CD14-positive monocyte (primary cell): ENCODE measurements at regions not wholly inside any gene's neighbourhood (a gene's known extent, or its start where the extent isn't known, plus 50 kb on each side); places are given as distances from the start of the nearest gene placed in this dataset.

ENCODE experiments used
- DNase-seq, 3 donors: peaks; one replicate each; pipeline ENCODE4 v3.0.0-alpha.2; 2011 to 2022
- H2AFZ ChIP-seq: 2 replicates; pipeline ENCODE4 v1.6.0; 2012; ENCODE audit warnings: mild to moderate bottlenecking, low read depth, low read length, inconsistent platforms; ENCODE audit not compliant: insufficient read depth, poor library complexity, severe bottlenecking
- H3K27ac ChIP-seq, 2 donors: 1 replicate in 1 of 2; 2 replicates in 1 of 2; pipeline ENCODE4 v1.5.1; 2012 to 2013; ENCODE audit warnings: low read length in 2 of 2, control low read depth in 1 of 2, inconsistent platforms in 1 of 2, low read depth in 1 of 2, mild to moderate bottlenecking in 1 of 2
- H3K27me3 ChIP-seq, 2 donors: one replicate each; pipeline versions ENCODE4 v1.6.0 to v1.6.1; 2011 to 2013; ENCODE audit warnings: low read length in 2 of 2; ENCODE audit not compliant: control insufficient read depth in 2 of 2, insufficient read depth in 2 of 2
- H3K36me3 ChIP-seq, 2 donors: replicated peaks in 1 of 2; 1 replicate in 1 of 2; 2 replicates in 1 of 2; pipeline versions ENCODE4 v1.5.1 to v1.6.1; 2012 to 2013; ENCODE audit warnings: low read length in 2 of 2, control low read depth in 1 of 2, inconsistent platforms in 1 of 2, mild to moderate bottlenecking in 1 of 2; ENCODE audit not compliant: insufficient read depth in 2 of 2, control insufficient read depth in 1 of 2
- H3K4me1 ChIP-seq, 2 donors: 1 replicate in 1 of 2; 2 replicates in 1 of 2; pipeline versions ENCODE4 v1.5.1 to v1.6.1; 2012 to 2013; ENCODE audit warnings: low read length in 2 of 2, control low read depth in 1 of 2, inconsistent platforms in 1 of 2, mild to moderate bottlenecking in 1 of 2, moderate library complexity in 1 of 2; ENCODE audit not compliant: insufficient read depth in 2 of 2, control insufficient read depth in 1 of 2
- H3K4me2 ChIP-seq: replicated peaks from 2 replicates; pipeline ENCODE3; 2012; ENCODE audit warnings: low read length, moderate library complexity, mild to moderate bottlenecking; ENCODE audit not compliant: poor library complexity, severe bottlenecking; ENCODE audit errors: extremely low read depth
- H3K4me3 ChIP-seq, 3 experiments: fragments of 200-600 bp in 1 of 3; sonication (generic) in 1 of 3; replicated peaks in 1 of 3; 1 replicate in 2 of 3; 2 replicates in 1 of 3; pipeline ENCODE4 v1.5.1; 2011 to 2013; ENCODE audit warnings: low read length in 3 of 3, mild to moderate bottlenecking in 3 of 3, control low read depth in 2 of 3, low read depth in 2 of 3, inconsistent platforms in 1 of 3, moderate library complexity in 1 of 3
- H3K79me2 ChIP-seq: 2 replicates; pipeline ENCODE4 v1.6.0; 2012; ENCODE audit warnings: mild to moderate bottlenecking, control low read depth, inconsistent platforms, low read length, moderate library complexity; ENCODE audit not compliant: insufficient read depth
- H3K9ac ChIP-seq: 2 replicates; pipeline ENCODE4 v1.6.0; 2017; ENCODE audit warnings: low read length, mild to moderate bottlenecking; ENCODE audit not compliant: insufficient read depth, poor library complexity, severe bottlenecking
- H3K9me3 ChIP-seq, 2 donors: replicated peaks in 1 of 2; 1 replicate in 1 of 2; 2 replicates in 1 of 2; pipeline versions ENCODE4 v1.5.1 to v1.6.1; 2012 to 2013; ENCODE audit warnings: low read length in 2 of 2, control low read depth in 1 of 2; ENCODE audit not compliant: control insufficient read depth in 1 of 2, insufficient read depth in 1 of 2
- H4K20me1 ChIP-seq: 2 replicates; pipeline ENCODE4 v1.6.0; 2012; ENCODE audit warnings: mild to moderate bottlenecking, low read length, control low read depth, moderate library complexity; ENCODE audit not compliant: insufficient read depth
- H3K27ac Mint-ChIP-seq, 7 donors: one replicate each; pipeline ENCODE4 v1.8.0; 2020; ENCODE audit warnings: mild to moderate bottlenecking in 7 of 7, mixed read lengths in 7 of 7, moderate library complexity in 6 of 7, inconsistent platforms in 2 of 7
- H3K27me3 Mint-ChIP-seq, 3 donors: one replicate each; pipeline ENCODE4 v1.8.0; 2021 to 2022; ENCODE audit warnings: low read depth in 3 of 3, mild to moderate bottlenecking in 3 of 3, mixed read lengths in 3 of 3, moderate library complexity in 3 of 3, inconsistent platforms in 1 of 3
- H3K36me3 Mint-ChIP-seq, 2 donors: one replicate each; pipeline ENCODE4 v1.8.0; 2020; ENCODE audit warnings: mixed read lengths in 2 of 2, inconsistent platforms in 1 of 2, mild to moderate bottlenecking in 1 of 2
- H3K4me1 Mint-ChIP-seq: one replicate; pipeline ENCODE4 v1.8.0; 2020; ENCODE audit warnings: mild to moderate bottlenecking, mixed read lengths
- H3K4me3 Mint-ChIP-seq, 2 donors: one replicate each; pipeline ENCODE4 v1.8.0; 2020; ENCODE audit warnings: mild to moderate bottlenecking in 2 of 2, mixed read lengths in 2 of 2, moderate library complexity in 1 of 2
- H3K9me3 Mint-ChIP-seq, 7 donors: one replicate each; pipeline ENCODE4 v1.8.0; 2020 to 2022; ENCODE audit warnings: mixed read lengths in 7 of 7, mild to moderate bottlenecking in 6 of 7, moderate library complexity in 6 of 7, inconsistent platforms in 2 of 7
- WGBS: methylation state at CpG from one replicate; pipeline ENCODE4 v1.1.5; 2013; ENCODE audit warnings: missing lambda C conversion rate; ENCODE audit not compliant: insufficient coverage; 5-methylcytosine and 5-hydroxymethylcytosine counted together
- intact Hi-C, 2 donors: fragments of 100-400 bp; cut with micrococcal nuclease; formaldehyde crosslinking; loops; one replicate each; pipeline versions ENCODE4 v1.15.0 to v1.15.1; 2023
- TF ChIP-seq, protein P1 (sequence below): fragments of 200-600 bp; IDR thresholded peaks from one replicate; pipeline ENCODE4 v1.8.0; 2022; ENCODE audit warnings: antibody characterized with exemption, mild to moderate bottlenecking

DNA sequence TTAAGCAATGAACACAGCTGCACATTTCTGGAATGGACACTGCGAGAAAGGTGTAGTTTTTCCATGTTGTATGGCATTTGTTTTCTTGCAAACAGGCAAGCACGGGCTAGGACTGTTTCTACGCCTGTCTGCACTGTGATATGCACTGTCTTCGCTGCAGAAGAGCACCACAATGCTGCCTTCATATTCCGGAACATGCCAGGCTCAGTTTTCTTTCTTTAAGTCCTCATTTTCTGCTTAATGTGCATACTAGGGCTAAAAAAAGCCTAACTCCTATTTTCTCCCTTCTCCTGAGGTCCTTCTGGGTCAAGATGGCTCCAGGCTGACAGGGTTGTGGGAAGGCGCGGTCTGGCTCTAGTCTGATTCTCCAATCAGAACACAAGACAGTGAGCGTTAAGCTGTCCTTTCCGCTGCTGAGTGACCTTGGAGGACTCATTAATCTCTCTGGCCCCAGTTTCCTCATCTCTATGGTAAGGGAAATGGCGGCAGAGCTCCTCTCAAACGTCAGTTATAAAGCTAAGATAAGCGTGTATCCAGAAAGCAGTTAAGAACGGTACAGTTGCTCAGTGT is 379.9 kb downstream of the C6orf118 start:
- Mint-ChIP-seq H3K36me3 (no peaks in the 10 kb centered on the region), H3K27ac (no peak overlapping the region), H3K4me1 (no peaks in the 10 kb centered on the region), H3K4me3 (no peak overlapping the region), H3K27me3 (peaks cover 0 to 3% (median 2%) of the 10 kb centered on the region in 3 donors), H3K9me3 (peaks cover 0 to 13% (median 4%) of the 10 kb centered on the region in 7 donors)
- Histone ChIP-seq H3K79me2 (no peaks in the 10 kb centered on the region), H3K27me3 (no peaks in the 10 kb centered on the region), H3K36me3 (no peaks in the 10 kb centered on the region), H3K4me1 (no peaks in the 10 kb centered on the region), H2AFZ (no peak overlapping the region), H3K4me2 (no peak overlapping the region), H4K20me1 (no peaks in the 10 kb centered on the region), H3K4me3 (no peak overlapping the region), H3K9ac (no peak overlapping the region), H3K9me3 (peaks cover 4 to 11% of the 10 kb centered on the region in 2 donors), H3K27ac (no peak overlapping the region)
- TF ChIP-seq, protein P1, sequence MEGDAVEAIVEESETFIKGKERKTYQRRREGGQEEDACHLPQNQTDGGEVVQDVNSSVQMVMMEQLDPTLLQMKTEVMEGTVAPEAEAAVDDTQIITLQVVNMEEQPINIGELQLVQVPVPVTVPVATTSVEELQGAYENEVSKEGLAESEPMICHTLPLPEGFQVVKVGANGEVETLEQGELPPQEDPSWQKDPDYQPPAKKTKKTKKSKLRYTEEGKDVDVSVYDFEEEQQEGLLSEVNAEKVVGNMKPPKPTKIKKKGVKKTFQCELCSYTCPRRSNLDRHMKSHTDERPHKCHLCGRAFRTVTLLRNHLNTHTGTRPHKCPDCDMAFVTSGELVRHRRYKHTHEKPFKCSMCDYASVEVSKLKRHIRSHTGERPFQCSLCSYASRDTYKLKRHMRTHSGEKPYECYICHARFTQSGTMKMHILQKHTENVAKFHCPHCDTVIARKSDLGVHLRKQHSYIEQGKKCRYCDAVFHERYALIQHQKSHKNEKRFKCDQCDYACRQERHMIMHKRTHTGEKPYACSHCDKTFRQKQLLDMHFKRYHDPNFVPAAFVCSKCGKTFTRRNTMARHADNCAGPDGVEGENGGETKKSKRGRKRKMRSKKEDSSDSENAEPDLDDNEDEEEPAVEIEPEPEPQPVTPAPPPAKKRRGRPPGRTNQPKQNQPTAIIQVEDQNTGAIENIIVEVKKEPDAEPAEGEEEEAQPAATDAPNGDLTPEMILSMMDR = no peak
- 95% methylated on average over 9 of the region's 13 CpGs for WGBS
- intact Hi-C loops = no loop called here
- DNase-seq = no peak

DNA sequence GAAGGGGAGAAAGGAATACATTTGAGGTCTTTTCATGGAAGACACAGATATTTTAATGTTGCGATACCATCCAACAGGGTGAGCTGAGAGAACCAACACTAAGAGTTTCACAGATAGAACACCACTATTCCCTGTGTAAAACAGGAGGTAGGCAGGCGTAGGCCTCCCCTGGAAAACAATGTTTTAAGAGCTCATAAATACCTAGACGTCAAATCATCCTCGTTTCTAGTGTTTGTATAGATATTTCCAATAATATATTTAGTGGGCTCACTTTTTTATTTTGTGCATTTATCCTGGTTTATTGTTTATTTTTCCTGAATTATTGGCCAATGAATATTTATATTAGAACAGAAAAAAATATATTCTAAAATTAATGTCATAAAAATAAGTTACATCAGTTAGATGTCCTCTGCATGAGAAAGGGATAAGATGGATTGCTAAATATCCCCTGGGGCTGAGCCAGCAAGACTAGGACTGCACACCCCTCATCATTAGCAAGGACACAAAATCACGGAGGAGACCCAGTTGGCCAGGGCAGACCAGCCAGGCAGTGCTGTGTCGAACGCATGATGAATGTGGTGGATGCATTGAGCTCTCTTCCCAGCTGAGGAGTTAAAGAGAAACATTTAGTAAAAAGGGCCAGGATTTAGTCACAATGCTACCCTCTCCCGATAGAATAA is 380.5 kb downstream of the C6orf118 start:
- H3K4me1 ChIP-seq = no peaks in the 10 kb centered on the region
- H3K27ac Mint-ChIP-seq = no peak overlapping the region

More for the DNA sequence above, 380.5 kb downstream of the C6orf118 start:
- H3K36me3 Mint-ChIP-seq = no peaks in the 10 kb centered on the region
- Histone ChIP-seq H3K4me3 (no peak overlapping the region), H3K79me2 (no peaks in the 10 kb centered on the region), H3K9me3 (peaks cover 4 to 11% of the 10 kb centered on the region in 2 donors), H3K36me3 (no peaks in the 10 kb centered on the region), H3K27ac (no peak overlapping the region), H4K20me1 (no peaks in the 10 kb centered on the region), H2AFZ (no peak overlapping the region), H3K27me3 (no peaks in the 10 kb centered on the region), H3K4me2 (no peak overlapping the region), H3K9ac (no peak overlapping the region)
- H3K4me3 Mint-ChIP-seq = no peak overlapping the region
- H3K4me1 Mint-ChIP-seq = no peaks in the 10 kb centered on the region
- TF ChIP-seq, protein P1 = no peak
- DNase-seq = no peak
- H3K9me3 Mint-ChIP-seq = peaks cover 0 to 9% (median 3%) of the 10 kb centered on the region in 7 donors
- peaks cover 0 to 3% (median 2%) of the 10 kb centered on the region in 3 donors for H3K27me3 Mint-ChIP-seq
- 100% methylated on average over 2 of the region's 8 CpGs for WGBS
- intact Hi-C loops = no loop called here
